HEK293T (cell line): ENCODE measurements at regions not wholly inside any gene's neighbourhood (a gene's known extent, or its start where the extent isn't known, plus 50 kb on each side); places are given as distances from the start of the nearest gene placed in this dataset.

Experiments
- ARNT ChIP-seq: fragments of 450-650 bp; IDR thresholded peaks from 2 replicates; pipeline ENCODE4 v1.6.1; 2017; ENCODE audit warnings: mild to moderate bottlenecking
- BHLHE40 ChIP-seq: fragments of 450-650 bp; IDR thresholded peaks from 2 replicates; pipeline ENCODE4 v1.6.1; 2016; ENCODE audit warnings: mild to moderate bottlenecking, moderate library complexity, borderline replicate concordance
- ELF4 ChIP-seq: fragments of 450-650 bp; IDR thresholded peaks from 2 replicates; pipeline ENCODE4 v1.6.1; 2017; ENCODE audit warnings: antibody characterized with exemption
- FOXM1 ChIP-seq: fragments of 450-650 bp; IDR thresholded peaks from 2 replicates; pipeline ENCODE4 v1.6.1; 2017; ENCODE audit warnings: mild to moderate bottlenecking, borderline replicate concordance
- LEF1 ChIP-seq: fragments of 450-650 bp; IDR thresholded peaks from 2 replicates; pipeline ENCODE4 v1.6.1; 2017; ENCODE audit warnings: mild to moderate bottlenecking, borderline replicate concordance
- SP1 ChIP-seq: fragments of 450-650 bp; IDR thresholded peaks from 2 replicates; pipeline ENCODE4 v1.6.1; 2017
- TARDBP ChIP-seq: fragments of 450-650 bp; IDR thresholded peaks from 2 replicates; pipeline ENCODE4 v1.6.1; 2016
- ZNF384 ChIP-seq: fragments of 450-650 bp; IDR thresholded peaks from 2 replicates; pipeline ENCODE4 v1.6.1; 2016

DNA sequence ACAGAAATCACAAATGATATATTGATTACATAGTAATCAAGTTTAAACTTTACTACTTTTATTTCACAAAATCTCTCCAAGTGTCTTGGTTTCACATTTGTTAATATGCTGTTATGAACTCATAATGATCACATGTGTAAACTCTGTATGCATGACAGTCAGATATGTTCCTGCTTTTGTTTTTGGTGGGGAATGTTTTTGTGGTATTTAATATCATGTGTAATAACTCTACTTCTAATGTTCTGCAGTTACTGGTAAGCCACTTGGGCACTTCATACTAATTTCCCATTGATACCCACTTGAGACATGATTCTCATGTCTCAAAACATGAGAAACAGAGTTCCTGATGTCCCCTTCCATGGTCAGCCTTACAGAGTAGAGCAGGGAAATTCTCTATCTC, 109.1 kb upstream of the INHBA start:
- TF ChIP-seq SP1 (no peak), FOXM1 (no peak), TARDBP (no peak), BHLHE40 (no peak), ELF4 (no peak), LEF1 (no peak), ARNT (no peak), ZNF384 (no peak)
